HPDE6-E6E7 (cell line): ENCODE measurements at regions not wholly inside any gene's neighbourhood (a gene's known extent, or its start where the extent isn't known, plus 50 kb on each side); places are given as distances from the start of the nearest gene placed in this dataset.

ENCODE experiments used
- DNase-seq: peaks from one replicate; pipeline ENCODE4 v3.0.0; 2011; ENCODE audit warnings: missing footprints; ENCODE audit errors: extremely low spot score

DNA sequence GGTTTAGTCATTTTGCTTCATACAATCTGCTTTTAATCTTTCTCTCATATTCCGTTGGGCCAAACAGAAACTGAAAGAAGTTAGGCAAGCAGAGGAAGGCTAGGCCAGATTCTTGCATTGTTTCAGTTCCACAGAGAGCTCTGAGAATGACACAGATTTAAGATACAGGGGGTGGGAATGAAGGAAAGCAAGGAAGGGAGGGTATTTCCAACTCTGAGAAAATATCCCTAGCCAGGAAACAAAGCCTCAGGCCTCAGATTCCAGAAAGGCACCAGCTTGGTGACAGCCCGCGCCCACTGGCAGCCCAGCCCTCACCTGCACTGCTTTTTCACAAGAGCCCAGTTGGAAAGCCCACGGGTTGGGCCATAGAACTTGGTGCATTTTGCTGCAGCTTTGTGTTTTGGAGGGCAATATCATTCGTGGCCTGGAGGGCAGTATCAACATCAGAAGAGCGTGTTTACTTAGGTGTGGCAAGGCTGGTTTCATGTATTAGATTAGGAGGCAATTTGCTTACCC is 63.5 kb downstream of the ENC1 start:
- no peak for DNase-seq

DNA sequence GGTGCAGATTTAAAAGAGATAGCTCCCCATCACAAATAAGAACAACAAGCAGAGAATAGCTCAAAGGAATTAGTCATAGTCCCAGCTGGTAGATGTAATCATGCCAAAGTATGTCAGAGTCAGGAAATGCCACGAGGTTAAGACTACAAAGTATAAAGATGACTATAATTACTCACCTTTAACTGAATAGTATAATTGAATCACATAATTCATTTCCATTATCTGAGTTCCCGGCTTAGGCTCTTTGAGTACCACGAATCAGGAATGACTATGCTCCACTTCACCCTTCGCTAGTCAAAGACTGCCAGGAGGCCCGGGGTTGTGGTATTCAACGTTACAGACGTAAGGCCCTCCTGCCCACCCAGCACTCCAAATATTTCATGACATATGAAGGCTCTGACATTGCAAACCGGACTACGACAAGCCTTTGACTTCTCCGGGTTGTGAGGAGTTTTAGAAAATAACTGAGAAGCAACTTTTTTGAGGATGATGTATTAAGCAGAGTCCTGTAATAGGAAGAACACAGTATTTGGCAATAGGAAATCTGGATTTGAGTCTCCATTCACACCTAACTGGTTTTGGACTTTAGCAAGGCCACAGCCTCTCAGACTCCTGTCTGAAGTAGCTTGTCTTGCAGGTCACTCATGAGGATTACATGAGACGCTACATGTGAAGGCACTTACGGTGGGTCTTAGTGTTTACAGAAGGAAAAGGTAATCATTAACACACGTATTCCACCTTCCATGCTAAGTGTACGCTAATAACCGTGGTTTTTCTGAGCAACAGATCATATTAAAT is 64.6 kb downstream of the ENC1 start:
- peak; percentile 81 for DNase-seq

DNA sequence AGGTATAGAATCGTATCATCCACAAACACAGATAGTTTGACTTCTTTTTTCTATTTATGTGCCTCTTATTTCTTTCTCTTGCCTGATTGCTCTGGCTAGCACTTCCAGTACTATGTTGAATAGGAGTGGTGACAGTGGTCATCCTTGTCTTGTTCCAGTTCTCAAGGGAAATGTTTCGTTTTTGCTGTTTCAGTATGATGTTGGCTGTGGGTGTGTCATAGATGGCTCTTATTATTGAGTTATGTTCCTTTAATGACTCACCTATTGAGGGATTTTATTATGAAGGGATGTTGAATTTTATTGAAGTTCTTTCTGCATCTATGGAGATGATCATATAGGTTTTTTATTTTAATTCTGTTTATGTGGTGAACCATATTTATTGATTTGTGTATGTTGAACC is 70.3 kb downstream of the ENC1 start:
- DNase-seq = no peak

DNA sequence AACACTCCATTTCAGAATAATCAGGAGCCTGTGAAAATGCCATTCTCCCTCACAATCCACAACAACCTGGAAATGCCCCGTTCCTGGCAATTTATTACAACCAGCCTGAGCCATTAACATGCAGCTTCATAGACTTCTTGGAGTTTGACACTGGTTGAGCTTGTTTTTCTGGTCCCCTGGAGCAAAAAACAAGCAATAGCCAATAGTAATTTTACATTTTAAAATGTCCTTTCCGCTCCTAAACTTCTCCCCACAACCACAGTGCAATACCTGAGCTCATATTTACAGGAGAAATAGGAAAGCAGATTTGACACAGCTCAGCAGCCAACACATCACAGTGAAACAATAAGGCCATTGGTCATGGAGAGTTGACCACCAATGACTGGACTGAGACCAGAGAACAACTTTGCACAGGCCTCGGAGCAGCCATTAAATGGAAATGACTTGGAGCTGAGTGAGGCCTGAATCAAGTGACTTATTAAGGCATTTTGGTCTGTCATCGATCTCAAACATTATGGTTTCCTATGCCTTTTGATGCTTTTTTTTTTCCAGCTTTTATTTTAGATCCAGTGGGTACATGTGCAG is 73.0 kb downstream of the ENC1 start:
- no peak for DNase-seq

DNA sequence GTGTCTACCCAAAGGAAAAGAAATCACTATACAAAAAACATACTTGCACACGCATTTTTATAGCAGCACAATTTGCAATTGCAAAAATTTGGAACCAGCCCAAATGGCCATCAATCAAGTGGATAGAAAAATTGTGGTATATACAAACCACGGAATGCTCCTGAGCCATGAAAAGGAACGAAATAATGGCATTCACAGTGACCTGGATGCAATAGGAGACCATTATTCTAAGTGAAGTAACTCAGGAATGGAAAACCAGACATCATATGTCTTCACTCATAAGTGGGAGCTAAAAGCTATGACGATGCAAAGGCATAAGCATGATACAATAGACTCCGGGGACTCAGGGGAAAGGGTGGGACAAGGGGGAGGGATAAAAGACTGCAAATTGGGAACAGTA is 78.4 kb downstream of the ENC1 start:
- no peak for DNase-seq

DNA sequence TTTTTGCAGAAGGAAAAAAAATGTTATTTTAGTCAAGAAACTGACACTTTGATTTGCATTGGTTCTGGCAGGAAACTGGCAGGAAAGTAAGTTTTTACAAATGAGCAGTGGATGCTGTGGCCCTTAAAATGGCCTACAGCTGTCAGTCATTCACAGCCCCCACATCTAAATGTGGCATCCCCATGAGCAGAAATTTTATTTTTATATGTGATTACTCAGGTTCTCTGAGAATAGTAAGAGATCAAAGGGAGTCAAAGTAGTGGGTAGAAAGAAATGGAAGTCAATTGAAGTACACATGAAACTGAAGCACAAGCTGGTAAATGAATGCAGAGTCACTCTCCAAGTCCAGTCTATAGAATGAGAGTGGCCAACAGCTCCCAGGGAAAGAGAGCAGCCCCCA is 80.3 kb downstream of the ENC1 start:
- DNase-seq = no peak

DNA sequence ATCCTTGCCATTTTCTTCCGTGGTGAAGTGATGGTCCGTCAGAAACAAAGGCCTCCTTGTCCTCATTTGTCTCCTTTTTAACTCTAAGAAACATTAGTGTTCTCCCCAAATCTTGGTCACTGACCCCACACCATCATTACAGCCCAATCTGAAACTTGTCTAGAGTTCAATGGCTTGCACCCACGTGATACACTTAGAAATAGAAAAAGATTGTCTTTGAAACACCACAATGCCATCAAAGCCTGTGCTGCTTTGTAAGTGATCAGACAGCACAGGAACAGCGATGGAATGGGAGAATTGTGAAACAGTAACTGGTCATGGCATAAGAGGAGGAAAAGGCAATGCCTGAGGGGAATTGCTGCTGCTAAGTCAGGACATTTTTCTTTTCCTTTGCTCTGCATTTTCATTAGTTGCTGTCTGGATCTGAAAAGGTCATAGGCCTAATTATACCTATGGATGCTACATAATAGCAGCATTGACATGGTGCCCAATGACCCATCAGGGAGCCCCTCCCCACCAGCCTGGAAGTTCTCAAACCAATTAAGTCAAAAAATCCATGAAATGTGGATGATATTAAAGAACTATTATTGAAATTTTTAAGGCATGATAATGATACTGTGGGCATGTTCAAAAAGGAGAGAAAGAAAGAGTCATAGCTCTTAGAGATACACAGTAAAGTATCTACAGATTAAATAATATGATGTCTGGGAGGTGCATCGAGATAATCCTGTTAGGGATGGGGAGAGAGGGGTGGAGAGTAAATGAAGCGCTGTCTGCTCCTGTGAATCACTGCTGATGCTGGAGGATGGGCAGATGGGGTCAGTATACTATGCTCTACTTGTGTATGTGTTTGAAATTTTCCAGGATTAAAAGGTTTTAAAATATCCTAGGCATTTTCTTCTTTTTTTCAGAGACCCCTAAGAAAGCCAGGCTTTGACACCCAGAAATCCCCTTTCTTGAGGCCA is 83.6 kb downstream of the ENC1 start:
- no peak for DNase-seq

DNA sequence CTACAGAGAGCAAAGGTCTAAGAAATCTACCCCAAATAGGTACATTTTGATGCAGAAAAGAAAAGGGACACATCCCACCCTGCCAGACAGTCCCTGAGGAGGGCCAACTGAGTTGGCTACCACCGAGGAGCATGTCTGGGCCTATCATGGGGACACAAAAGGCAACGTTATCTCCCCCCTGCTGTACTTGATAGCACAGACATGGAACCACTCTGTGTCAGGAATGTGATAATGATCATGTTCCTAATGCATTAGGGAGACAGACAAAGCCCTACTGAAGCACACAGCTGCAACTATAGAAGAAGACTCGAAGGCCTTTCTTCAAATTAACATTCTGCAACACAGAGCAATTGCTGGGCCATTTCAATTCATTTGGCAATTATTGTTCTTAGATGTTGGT is 84.5 kb downstream of the ENC1 start:
- no peak for DNase-seq

DNA sequence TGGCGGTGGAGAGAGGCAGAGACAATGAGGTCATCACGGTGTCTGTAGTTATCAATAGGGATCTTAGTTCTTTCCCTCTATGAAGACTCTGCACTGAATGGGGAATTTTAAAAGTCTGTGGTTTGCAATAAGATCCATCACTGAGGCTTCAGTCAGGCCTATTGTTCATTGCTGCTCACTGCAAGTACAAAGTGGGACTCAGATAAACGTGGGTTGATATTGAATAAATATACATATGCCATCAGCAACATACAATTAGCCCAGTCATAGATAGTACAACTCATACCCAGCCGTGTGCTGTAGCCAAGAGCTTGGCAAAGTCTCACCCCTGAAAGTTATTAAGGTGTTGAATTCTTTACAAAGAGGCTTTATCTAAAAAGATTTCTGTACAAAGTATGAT is 88.4 kb downstream of the ENC1 start:
- no peak for DNase-seq

DNA sequence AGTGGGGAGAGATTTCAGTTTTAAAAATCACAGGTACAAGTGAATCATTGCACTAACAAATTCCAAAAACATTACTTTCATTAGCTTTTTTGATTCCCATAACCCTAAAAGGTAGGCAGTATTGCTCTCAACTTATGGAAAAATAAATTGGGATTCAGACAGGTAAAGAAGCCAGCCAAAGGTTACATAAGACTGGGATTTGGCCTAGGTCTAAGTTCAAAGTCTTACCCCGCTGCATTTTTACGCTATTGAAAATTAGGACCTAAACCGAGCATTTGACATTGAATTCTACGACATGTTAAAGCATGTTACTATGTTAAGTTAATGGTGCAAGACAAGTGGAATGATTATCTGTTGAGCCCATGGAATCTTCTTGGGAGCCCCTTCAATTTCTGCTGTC is 89.6 kb downstream of the ENC1 start:
- no peak for DNase-seq

DNA sequence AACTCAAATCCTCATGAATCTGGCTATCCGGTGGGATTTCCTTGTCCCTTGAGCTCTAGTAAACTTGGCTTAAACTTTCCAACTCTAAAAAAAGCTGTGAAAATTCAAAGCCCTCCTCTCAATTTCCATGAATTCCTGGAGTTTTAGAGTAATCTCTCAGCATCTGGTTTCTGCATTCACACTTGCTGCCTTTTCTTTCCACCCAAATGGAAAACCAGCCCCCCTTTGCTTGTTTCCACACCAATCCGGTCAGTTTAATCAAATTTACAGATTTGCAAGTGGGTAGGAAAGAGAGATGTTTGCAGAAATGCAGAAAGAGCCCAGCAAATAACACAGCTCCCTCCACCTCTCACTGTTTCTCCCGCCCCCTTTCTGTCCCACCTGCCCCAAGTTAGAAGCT is 91.1 kb downstream of the ENC1 start:
- no peak for DNase-seq

DNA sequence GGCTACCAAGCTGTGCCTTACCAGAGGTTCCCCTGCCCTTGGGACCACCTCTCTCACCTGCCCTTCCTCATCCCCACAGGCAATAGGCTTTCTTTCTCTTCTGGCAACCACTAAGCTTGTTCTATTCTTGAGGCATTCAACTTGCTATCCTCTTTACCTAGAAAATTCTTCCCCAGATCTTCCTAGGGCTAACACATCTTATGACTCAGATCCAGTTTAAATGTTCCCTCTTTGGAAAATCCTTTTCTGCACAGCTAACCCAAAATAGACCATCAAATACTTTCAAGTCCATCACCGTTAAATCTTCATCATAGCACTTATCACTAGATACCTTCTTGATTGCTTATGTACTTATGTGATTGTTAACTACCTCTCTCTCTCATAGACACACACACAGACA is 93.7 kb downstream of the ENC1 start:
- DNase-seq = no peak

DNA sequence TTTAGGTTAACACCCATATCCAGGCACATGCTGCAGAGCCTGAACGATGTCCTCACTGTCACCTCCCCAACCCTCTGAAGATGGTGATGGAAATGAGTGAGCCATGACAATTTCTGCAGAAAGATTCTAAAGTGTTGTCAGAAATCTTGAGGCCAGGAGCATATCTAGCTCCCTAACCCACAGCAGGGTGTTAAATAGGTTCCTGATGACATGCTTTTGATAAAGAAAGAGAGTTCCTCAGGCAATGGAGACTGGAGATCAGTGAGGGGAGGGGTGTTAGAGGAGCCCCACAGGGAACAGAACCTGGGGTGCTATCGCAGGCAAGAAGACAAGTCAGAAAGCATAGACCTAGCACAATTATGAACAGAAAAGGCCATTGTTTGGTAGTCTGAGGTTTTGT is 95.7 kb downstream of the ENC1 start:
- DNase-seq = no peak

DNA sequence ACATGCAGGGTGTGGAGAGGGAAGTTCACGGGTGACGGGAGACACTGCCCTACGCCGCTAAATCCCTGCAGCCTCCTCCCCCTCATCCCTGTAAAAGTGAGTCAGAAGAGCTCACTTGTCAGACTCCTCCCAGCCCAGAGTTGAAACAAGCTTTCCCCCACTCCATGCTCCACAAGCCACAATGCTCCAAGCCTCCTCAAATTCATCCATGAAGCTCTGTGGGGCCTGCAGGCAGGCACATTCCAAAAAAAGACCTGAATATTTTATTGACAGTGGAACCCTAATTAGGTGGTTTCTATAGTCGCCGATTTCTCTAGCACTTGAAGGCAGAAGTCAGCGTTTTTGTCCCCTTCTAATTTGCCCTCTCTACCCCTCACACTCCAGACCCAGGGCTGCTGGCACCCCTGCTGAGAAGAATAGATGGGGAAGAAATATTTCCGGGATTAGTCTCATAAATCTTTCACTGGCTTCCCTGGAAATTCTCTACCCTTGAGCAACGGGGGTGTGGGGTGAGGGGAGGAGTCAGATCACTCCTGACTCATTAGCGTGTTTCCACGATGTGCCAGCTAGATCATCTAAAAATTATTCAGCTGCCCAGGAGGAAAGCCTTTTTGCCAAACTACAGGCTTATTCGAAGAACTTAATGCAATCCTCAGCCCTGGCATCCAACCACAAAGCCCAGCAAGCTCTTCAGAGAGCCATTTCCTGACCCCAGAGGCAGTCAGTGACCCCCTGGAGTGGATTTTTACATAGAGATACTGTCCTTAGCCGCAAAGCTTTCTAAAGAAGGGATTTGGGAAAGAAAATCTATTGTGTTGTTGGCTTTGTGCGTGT is 97.1 kb downstream of the ENC1 start:
- peak; percentile 79 for DNase-seq

DNA sequence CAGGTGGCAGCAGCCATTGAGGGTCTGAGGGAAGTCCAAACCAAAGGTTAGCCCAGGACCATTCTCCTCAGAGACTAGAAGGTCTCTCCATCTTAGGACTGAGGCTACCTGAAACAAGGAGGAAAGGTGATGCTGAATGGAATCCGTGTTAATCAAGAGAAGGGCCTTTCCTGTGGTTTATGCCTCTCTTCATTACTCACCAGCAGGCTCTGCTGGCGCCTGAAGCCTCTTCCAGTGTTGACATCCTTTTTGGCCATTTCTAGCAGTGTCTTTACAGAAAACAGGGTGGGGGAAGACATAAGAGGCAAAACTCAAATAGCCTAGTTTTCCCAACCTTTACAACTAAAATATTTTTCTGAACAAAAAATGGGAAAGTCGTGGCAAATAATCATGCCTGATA is 98.0 kb downstream of the ENC1 start:
- peak; percentile 55 for DNase-seq

DNA sequence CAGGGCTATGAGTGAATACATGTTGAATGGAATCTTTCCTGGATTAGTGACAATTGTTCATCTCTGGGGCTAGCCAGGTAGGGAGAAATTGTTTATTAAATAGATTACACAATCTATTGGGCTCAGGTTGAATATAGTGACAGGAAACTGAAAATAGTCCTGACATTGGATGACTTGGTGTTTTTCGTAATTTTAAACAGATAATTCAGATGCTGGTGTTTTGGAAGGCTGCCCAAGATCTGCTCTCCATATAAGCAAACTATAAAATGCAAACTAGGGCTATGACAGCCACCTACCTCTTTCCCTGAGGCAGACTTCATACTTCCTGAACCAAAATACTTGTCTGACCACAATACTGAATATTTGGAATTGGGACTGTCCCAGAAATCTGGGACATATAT is 99.1 kb downstream of the ENC1 start:
- DNase-seq = no peak

DNA sequence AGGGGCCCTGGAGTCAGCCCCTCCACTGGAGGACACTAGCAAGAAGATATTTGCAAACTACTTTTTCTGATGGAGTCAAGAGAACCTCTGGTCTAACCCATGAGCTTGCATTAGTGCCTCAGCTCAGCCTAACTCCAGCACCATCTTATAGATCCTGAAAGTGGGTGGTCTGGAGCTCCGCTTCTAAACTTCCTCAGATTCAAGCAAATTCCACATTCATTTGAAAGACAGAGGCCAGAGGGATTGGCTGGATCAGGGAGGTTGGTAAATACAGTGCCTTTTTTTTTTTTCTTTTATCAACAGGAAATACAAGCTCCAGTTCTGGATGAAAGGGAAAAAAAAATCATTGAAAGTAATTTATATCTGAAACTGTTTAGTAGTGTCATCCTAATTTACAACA is 99.9 kb downstream of the ENC1 start:
- no peak for DNase-seq

DNA sequence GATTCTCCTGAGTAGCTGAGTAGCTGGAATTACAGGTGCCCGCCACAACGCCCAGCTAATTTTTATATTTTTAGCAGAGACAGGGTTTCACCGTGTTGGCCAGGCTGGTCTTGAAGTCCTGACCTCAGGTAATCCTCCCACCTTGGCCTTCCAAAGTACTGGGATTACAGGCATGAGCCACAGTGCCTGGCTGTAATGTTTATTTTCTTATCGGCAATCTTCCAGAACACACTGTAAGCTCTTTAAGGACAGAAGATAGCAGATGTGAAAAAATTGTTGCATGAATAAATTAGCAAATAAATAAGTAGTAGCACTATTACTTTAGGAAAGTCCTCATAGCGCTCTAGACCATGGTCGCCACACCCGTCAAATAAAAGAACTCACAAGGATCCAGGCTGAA is 100.5 kb downstream of the ENC1 start:
- no peak for DNase-seq

DNA sequence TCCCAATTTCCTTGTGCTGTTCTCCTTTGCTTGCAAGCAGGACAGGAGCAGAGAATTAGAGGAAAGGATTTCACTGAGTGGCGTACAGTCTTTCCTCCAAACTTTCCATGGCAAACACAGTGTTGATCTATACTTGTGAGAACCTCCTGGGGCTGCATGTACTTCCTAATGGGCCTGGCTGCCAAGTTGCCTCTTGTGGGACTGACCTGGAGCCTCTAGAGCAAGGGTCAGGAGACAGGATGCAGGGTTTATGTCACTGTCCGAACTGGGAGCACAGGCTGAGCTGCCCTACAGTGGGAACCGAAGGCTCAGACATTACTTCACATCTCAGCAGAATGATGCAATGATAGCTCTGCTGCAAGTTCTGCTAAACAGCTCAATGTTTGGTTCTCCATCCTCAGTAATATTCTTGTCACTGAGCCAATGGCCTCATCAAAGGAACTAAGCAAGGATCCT is 102.3 kb downstream of the ENC1 start:
- no peak for DNase-seq

DNA sequence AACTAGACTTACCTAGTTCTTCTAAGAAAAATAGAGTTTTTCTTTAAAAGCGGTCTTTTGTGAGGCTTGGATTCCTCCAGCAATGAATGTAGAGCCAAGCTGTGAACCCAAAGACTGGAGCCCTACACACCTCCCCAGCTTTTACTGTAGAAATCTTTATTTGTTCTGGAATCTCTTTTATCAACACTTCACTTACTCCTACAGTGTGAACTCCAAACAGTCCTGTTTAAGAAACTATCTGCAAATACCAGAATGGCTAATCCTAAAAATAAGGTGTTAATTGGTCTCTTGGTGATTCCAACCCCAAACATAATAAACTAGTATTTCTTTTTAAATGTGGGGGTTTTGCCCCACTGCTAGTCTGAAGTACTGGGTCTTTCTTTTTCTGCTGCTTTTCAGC is 103.9 kb downstream of the ENC1 start:
- DNase-seq = no peak

DNA sequence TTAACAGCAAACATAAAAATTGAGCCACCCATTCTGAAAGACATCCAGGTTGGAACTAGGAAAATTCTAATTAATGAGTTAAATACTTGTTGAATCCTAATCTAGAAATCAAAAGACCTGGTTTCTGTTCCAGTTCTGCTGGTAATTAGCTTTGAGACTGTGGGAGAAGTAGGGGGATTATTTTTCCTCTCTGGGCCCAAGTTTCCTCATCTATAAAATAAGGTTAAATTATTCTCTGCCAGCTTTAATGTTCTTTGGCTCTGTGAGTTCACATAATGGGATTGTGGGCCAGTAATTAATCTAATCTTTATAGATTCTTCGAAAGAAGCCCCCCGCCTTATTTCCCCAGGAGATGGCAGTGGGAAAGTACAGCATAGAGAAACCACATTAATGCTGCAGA is 104.6 kb downstream of the ENC1 start:
- no peak for DNase-seq
